ENCODE measurements at regions not wholly inside any gene's neighbourhood (a gene's known extent, or its start where the extent isn't known, plus 50 kb on each side); places are given as distances from the start of the nearest gene placed in this dataset.

DNA sequence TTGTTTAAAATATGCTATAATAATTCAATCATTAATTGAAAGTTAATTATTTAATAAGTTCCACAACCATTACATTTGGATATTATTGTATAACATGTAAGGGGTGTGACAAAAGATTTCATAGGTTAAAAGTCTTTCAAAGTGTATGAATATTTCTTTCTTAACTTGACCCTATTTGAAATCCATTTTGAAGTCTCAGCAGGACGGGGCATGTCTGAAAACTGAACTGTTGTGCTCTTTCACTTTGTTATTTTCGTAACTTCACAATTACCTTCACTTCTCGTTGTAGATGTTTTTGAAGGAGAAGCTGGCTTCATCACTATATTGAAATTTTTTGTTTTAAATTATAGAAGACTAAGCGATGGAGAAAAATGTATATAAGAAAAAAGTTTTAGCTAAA lies 1775.7 kb downstream of the PCDH9 start:
- TF ChIP-seq GATA2 (IDR thresholded peaks at IDR 0.05; ENCODE audit: low read depth, low read length) (no peak), GATA3 (IDR thresholded peaks at IDR 0.05; ENCODE audit: low read depth, low read length) (no peak)
